NCI-H1436 treated with DMSO at 0.1 percent for 48 hours (cell line): ENCODE measurements at regions not wholly inside any gene's neighbourhood (a gene's known extent, or its start where the extent isn't known, plus 50 kb on each side); places are given as distances from the start of the nearest gene placed in this dataset.

Experiments used
- DNase-seq: peaks from one replicate; lab custom pipeline; 2025; lab: John Stamatoyannopoulos, UW

GRCh38 chr1:104825401-104825800 is 1075.7 kb downstream of the AMY1C start:
- DNase-seq = no peak

- no peak for DNase-seq
Observed at GRCh38 chr1:104830534-104830933, 1080.8 kb downstream of the AMY1C start.

GRCh38 chr1:104852151-104852550 is 1102.5 kb downstream of the AMY1C start:
- DNase-seq = no peak

- no peak for DNase-seq
Observed at GRCh38 chr1:104853276-104853675, 1103.6 kb downstream of the AMY1C start.

- DNase-seq = no peak
Observed at GRCh38 chr1:104854529-104854928, 1104.8 kb downstream of the AMY1C start.

- no peak for DNase-seq
Observed at GRCh38 chr1:104855550-104855949, 1105.9 kb downstream of the AMY1C start.

- no peak for DNase-seq
Observed at GRCh38 chr1:104856091-104856490, 1106.4 kb downstream of the AMY1C start.

GRCh38 chr1:104856518-104856917 is 1106.8 kb downstream of the AMY1C start:
- DNase-seq = no peak

- DNase-seq = no peak
Observed at GRCh38 chr1:104868794-104869193, 1119.1 kb downstream of the AMY1C start.

GRCh38 chr1:104874044-104874443 is 1124.3 kb downstream of the AMY1C start:
- no peak for DNase-seq

- DNase-seq = no peak
Observed at GRCh38 chr1:104878203-104878909, 1128.7 kb downstream of the AMY1C start.

- DNase-seq = no peak
Observed at GRCh38 chr1:104884939-104885338, 1135.2 kb downstream of the AMY1C start.

GRCh38 chr1:104905322-104905721 is 1155.6 kb downstream of the AMY1C start:
- DNase-seq = no peak

- DNase-seq = no peak
Observed at GRCh38 chr1:104906141-104906540, 1156.4 kb downstream of the AMY1C start.

- no peak for DNase-seq
Observed at GRCh38 chr1:104919188-104919587, 1169.5 kb downstream of the AMY1C start.

GRCh38 chr1:104921525-104921924 is 1171.8 kb downstream of the AMY1C start:
- DNase-seq = no peak

GRCh38 chr1:104923075-104923474 is 1173.4 kb downstream of the AMY1C start:
- DNase-seq = no peak

- DNase-seq = no peak
Observed at GRCh38 chr1:104929280-104929679, 1179.6 kb downstream of the AMY1C start.

- no peak for DNase-seq
Observed at GRCh38 chr1:104932030-104932915, 1182.6 kb downstream of the AMY1C start.

- no peak for DNase-seq
Observed at GRCh38 chr1:104932949-104933679, 1183.4 kb downstream of the AMY1C start.

GRCh38 chr1:104933846-104934245 is 1184.1 kb downstream of the AMY1C start:
- no peak for DNase-seq

GRCh38 chr1:104945406-104945805 is 1195.7 kb downstream of the AMY1C start:
- DNase-seq = no peak
